ENCODE measurements at regions not wholly inside any gene's neighbourhood (a gene's known extent, or its start where the extent isn't known, plus 50 kb on each side); places are given as distances from the start of the nearest gene placed in this dataset.

DNA sequence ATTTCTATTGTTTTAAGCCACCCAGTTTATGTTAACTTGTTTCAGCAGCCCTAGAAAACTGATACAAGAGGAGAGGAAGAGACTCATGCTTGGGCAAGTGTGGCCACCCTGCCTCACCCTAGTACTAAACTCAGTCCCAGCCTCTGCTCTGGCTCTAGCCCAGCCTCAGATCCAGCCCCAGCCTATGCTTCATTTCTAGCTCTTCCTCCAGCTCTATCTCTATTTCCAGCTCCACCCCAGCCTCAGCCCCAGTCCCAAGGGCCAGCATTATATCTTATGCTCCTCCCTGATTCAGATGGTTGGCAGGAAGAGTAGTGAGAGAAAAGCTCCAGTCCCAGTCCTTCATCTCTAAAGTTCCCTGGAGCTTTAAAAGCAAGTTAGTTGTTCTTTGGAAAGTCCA lies 535.5 kb downstream of the PTPRC start:
- TF ChIP-seq, protein P1, sequence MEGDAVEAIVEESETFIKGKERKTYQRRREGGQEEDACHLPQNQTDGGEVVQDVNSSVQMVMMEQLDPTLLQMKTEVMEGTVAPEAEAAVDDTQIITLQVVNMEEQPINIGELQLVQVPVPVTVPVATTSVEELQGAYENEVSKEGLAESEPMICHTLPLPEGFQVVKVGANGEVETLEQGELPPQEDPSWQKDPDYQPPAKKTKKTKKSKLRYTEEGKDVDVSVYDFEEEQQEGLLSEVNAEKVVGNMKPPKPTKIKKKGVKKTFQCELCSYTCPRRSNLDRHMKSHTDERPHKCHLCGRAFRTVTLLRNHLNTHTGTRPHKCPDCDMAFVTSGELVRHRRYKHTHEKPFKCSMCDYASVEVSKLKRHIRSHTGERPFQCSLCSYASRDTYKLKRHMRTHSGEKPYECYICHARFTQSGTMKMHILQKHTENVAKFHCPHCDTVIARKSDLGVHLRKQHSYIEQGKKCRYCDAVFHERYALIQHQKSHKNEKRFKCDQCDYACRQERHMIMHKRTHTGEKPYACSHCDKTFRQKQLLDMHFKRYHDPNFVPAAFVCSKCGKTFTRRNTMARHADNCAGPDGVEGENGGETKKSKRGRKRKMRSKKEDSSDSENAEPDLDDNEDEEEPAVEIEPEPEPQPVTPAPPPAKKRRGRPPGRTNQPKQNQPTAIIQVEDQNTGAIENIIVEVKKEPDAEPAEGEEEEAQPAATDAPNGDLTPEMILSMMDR (IDR thresholded peaks at IDR 0.05; ENCODE audit: low read depth, low read length): no peak
- no peak for DNase-seq
- Histone ChIP-seq H3K36me3 (no peaks in the 10 kb centered on the region), H3K9me3 (no peaks in the 10 kb centered on the region), H3K4me3 (ENCODE audit: low read depth, low read length) (no peak overlapping the region), H3K4me1 (no peaks in the 10 kb centered on the region), H3K27me3 (no peaks in the 10 kb centered on the region)

DNA sequence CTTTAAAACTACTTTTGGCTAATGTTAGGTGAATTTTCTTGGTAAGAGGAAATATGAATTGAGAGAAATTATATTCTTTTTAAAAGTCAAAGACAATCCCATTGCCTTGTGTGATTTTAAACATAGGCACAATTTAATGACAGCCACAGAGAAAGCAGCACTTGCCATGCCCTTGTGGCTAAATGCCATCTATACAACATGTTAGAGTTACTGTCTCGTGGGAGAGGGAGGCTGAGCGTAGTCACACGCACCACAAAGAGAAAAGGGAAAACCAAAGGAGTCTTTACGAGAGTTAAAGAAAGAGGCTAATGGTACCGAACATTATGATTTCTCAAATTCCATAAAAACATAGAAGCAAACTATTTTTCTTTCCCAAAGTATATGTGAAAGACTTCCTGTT lies 537.9 kb downstream of the PTPRC start:
- no peaks in the 10 kb centered on the region for H3K36me3 ChIP-seq
- no peaks in the 10 kb centered on the region for H3K27me3 ChIP-seq
- no peaks in the 10 kb centered on the region for H3K9me3 ChIP-seq
- H3K4me3 ChIP-seq (ENCODE audit: low read depth, low read length): no peak overlapping the region
- no peaks in the 10 kb centered on the region for H3K4me1 ChIP-seq
- DNase-seq: no peak
- TF ChIP-seq, protein P1 (IDR thresholded peaks at IDR 0.05; ENCODE audit: low read depth, low read length): no peak

DNA sequence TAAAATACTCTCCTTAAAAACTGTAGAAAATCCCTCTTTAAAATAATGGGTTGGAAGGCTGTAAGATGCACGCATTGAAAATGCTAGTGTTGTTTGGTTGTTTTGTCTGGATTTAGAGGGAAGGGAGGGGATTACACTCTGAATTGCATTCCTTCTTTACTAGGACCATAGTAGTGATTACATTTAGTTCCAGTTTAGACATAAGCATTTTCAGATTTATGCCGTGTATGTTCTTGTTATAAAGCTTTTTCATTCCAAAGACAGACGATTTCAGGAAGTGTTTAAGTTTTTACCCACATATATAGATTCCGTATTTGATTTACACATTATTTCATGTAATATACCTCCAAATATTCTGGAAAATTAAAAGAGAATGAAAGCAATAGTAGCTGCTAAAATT lies 538.4 kb downstream of the PTPRC start:
- TF ChIP-seq, protein P1 (IDR thresholded peaks at IDR 0.05; ENCODE audit: low read depth, low read length): no peak

DNA sequence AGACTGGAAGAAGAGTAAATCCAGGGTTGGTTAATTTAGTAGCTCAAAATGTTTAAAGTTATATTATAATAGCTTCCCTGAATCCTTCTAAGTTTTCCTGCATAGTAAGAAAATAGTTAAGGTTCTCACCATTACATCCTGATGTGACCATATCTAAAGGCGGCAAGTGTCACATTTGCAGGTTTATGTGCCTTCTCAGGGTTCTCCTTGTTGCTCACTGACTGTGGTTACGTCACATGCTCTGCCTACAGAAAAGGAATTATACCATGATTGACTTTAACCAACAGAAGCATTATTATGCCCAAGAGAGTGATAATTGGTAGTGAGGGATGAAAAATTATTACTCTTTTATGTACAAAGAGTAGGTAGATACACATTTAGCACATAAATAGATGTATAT lies 539.8 kb downstream of the PTPRC start:
- Histone ChIP-seq H3K4me1 (no peaks in the 10 kb centered on the region), H3K9me3 (no peaks in the 10 kb centered on the region), H3K4me3 (ENCODE audit: low read depth, low read length) (no peak overlapping the region), H3K27me3 (no peaks in the 10 kb centered on the region), H3K36me3 (no peaks in the 10 kb centered on the region)
- no peak for DNase-seq
- TF ChIP-seq, protein P1 (IDR thresholded peaks at IDR 0.05; ENCODE audit: low read depth, low read length): no peak

More for the DNA sequence above, 538.4 kb downstream of the PTPRC start:
- H3K4me1 ChIP-seq: no peaks in the 10 kb centered on the region
- no peaks in the 10 kb centered on the region for H3K9me3 ChIP-seq
- DNase-seq: no peak
- no peaks in the 10 kb centered on the region for H3K36me3 ChIP-seq
- no peaks in the 10 kb centered on the region for H3K27me3 ChIP-seq
- H3K4me3 ChIP-seq (ENCODE audit: low read depth, low read length): no peak overlapping the region

DNA sequence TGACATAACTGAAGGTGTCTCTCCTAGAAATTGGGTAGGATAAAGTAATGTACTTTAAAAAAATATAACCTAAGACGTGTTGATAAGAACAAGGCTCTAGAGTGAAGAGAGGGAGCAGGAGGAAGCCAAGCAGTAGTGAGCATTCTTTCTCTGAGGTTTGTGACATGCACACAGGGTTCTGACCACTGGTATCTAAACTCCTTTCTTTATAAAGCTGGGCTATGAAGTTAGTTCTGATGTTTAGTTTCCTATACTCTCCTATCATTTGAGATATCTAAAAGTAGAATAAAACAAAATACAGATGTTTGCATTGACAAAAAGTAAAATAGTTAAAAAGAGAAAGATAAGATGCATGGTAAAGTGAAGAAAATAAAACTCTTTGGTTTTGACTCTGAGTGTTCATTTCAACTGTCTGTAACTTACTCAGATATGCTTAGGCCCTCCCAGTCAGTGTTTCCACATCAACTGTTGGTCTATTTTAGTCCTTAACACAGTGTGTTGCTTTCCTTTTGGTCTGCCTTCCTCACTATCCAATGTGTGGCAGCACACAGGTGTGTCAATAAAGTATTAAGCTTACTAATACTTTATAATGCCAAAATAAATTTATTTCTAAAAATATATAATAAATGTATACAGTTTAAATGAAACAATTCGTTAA lies 543.5 kb downstream of the PTPRC start:
- Histone ChIP-seq H3K4me1 (peaks cover 3% of the 10 kb centered on the region; the same call in 1 of the 2 replicates), H3K9me3 (no peaks in the 10 kb centered on the region), H3K36me3 (no peaks in the 10 kb centered on the region), H3K27me3 (no peaks in the 10 kb centered on the region), H3K4me3 (ENCODE audit: low read depth, low read length) (no peak overlapping the region)
- TF ChIP-seq, protein P1 (IDR thresholded peaks at IDR 0.05; ENCODE audit: low read depth, low read length): no peak
- no peak for DNase-seq

DNA sequence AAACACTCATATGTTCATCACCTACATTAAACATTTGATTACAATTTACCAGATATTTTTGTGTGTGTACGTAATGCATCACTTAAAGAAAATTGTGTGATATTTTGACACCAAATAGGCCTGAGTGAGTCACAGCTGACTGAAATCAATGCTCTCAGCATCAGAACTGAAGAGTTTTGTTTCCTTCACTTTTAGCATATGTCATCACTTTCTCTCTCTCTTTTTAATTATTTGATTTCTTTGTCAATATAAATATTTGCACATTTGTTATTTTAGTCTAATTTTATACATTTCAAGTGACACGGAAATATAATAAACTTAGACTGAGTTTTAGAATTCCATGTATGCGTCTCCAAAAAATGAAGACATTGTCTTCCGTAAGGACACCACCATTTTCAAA lies 545.3 kb downstream of the PTPRC start:
- Histone ChIP-seq H3K4me1 (peaks cover 3% of the 10 kb centered on the region; the same call in 1 of the 2 replicates), H3K9me3 (no peaks in the 10 kb centered on the region), H3K4me3 (ENCODE audit: low read depth, low read length) (no peak overlapping the region), H3K36me3 (no peaks in the 10 kb centered on the region), H3K27me3 (no peaks in the 10 kb centered on the region)
- no peak for DNase-seq
- TF ChIP-seq, protein P1 (IDR thresholded peaks at IDR 0.05; ENCODE audit: low read depth, low read length): no peak

All from BE2C (cell line).